HG02610 (cell line): ENCODE measurements at regions not wholly inside any gene's neighbourhood (a gene's known extent, or its start where the extent isn't known, plus 50 kb on each side); places are given as distances from the start of the nearest gene placed in this dataset.
"Not testable (repeated sequence)": the region's sequence is repeated elsewhere in the genome, so short reads cannot be mapped to it uniquely, and the experiment has no call there.

ENCODE experiments used
- ATAC-seq: cut with Tn5 transposase; IDR thresholded peaks from one replicate; pipeline ENCODE4 v1.9.1; 2021; ENCODE audit warnings: mild to moderate bottlenecking, moderate library complexity; ENCODE audit not compliant: unreplicated experiment

- no peak for ATAC-seq
These were observed 648.0 kb downstream of the DACH1 start for GRCh38 chr13:71218960-71219359.

- no peak for ATAC-seq
These were observed 649.2 kb downstream of the DACH1 start for GRCh38 chr13:71217827-71218226.

- no peak for ATAC-seq
These were observed 652.2 kb downstream of the DACH1 start for GRCh38 chr13:71214821-71215220.

- no peak for ATAC-seq
These were observed 652.6 kb downstream of the DACH1 start for GRCh38 chr13:71214357-71214756.

- ATAC-seq: peak; percentile 73
These were observed 653.7 kb downstream of the DACH1 start for GRCh38 chr13:71213252-71213821.

GRCh38 chr13:71210861-71211260, 656.1 kb downstream of the DACH1 start:
- ATAC-seq: no peak

GRCh38 chr13:71209217-71209616, 657.8 kb downstream of the DACH1 start:
- ATAC-seq: no peak

GRCh38 chr13:71184583-71184982, 682.4 kb downstream of the DACH1 start:
- not testable (repeated sequence) for ATAC-seq

- ATAC-seq: not testable (repeated sequence)
These were observed 683.7 kb downstream of the DACH1 start for GRCh38 chr13:71183352-71183751.

GRCh38 chr13:71171740-71172139, 695.3 kb downstream of the DACH1 start:
- no peak for ATAC-seq

- no peak for ATAC-seq
These were observed 697.8 kb downstream of the DACH1 start for GRCh38 chr13:71169180-71169579.

- no peak for ATAC-seq
These were observed 710.5 kb downstream of the DACH1 start for GRCh38 chr13:71156550-71156949.

GRCh38 chr13:71149498-71150363, 717.3 kb downstream of the DACH1 start:
- ATAC-seq: no peak

- no peak for ATAC-seq
These were observed 718.0 kb downstream of the DACH1 start for GRCh38 chr13:71149046-71149445.

GRCh38 chr13:71148396-71148795, 718.6 kb downstream of the DACH1 start:
- ATAC-seq: no peak

- ATAC-seq: no peak
These were observed 722.1 kb downstream of the DACH1 start for GRCh38 chr13:71144883-71145282.

GRCh38 chr13:71137101-71137500, 729.9 kb downstream of the DACH1 start:
- no peak for ATAC-seq

- ATAC-seq: no peak
These were observed 742.8 kb downstream of the DACH1 start for GRCh38 chr13:71124230-71124629.

GRCh38 chr13:71118779-71119364, 748.1 kb downstream of the DACH1 start:
- ATAC-seq: no peak

GRCh38 chr13:71117920-71118319, 749.1 kb downstream of the DACH1 start:
- no peak for ATAC-seq

GRCh38 chr13:71115301-71115700, 751.7 kb downstream of the DACH1 start:
- no peak for ATAC-seq

GRCh38 chr13:71096421-71096820, 770.6 kb downstream of the DACH1 start:
- no peak for ATAC-seq
